Keratinocyte (primary cell): ENCODE measurements at regions not wholly inside any gene's neighbourhood (a gene's known extent, or its start where the extent isn't known, plus 50 kb on each side); places are given as distances from the start of the nearest gene placed in this dataset.

ENCODE experiments used
- EZH2 ChIP-seq: IDR thresholded peaks from one replicate; pipeline ENCODE4 v1.6.1; 2012; ENCODE audit warnings: inconsistent platforms, mild to moderate bottlenecking, low read length, moderate library complexity
- TF ChIP-seq, protein P1 (sequence below), 3 experiments: IDR thresholded peaks in 1 of 3; conservative IDR thresholded peaks in 1 of 3; optimal IDR thresholded peaks in 1 of 3; 2 replicates in 2 of 3; 3 replicates in 1 of 3; pipeline versions ENCODE3 to v1.5.1; 2011; ENCODE audit warnings: low read length in 3 of 3, mild to moderate bottlenecking in 3 of 3, moderate library complexity in 2 of 3, control low read depth in 1 of 3, inconsistent platforms in 1 of 3; ENCODE audit not compliant: insufficient read depth in 2 of 3; ENCODE audit errors: extremely low read depth in 1 of 3

DNA sequence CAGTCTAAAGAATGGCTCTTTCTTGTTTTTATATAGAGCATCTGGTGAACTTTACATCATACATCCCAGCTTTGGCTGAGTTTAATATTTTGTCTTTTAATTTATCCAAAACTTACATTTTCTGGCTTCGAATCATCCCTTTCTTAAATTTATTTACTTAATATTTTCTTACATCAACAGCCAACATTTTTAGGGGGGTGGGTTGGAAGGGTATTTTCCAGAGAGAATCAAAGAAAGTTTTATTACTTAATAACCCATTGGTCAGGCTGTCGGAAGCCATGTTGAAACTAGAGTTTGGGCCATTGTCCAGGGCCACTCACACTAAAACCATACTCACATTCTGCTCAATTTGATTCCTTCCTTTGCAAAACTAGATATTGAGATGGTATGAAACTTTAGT, 220.2 kb downstream of the AEBP2 start:
- TF ChIP-seq, protein P1, sequence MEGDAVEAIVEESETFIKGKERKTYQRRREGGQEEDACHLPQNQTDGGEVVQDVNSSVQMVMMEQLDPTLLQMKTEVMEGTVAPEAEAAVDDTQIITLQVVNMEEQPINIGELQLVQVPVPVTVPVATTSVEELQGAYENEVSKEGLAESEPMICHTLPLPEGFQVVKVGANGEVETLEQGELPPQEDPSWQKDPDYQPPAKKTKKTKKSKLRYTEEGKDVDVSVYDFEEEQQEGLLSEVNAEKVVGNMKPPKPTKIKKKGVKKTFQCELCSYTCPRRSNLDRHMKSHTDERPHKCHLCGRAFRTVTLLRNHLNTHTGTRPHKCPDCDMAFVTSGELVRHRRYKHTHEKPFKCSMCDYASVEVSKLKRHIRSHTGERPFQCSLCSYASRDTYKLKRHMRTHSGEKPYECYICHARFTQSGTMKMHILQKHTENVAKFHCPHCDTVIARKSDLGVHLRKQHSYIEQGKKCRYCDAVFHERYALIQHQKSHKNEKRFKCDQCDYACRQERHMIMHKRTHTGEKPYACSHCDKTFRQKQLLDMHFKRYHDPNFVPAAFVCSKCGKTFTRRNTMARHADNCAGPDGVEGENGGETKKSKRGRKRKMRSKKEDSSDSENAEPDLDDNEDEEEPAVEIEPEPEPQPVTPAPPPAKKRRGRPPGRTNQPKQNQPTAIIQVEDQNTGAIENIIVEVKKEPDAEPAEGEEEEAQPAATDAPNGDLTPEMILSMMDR (optimal IDR thresholded peaks at IDR 0.05 in 1 of 3, IDR thresholded peaks at IDR 0.05 in 1 of 3, conservative IDR thresholded peaks at IDR 0.05 in 1 of 3; ENCODE audit: extremely low read depth in 1 of 3, insufficient read depth in 2 of 3, low read length in 3 of 3), result no peak
- TF ChIP-seq EZH2, result no peak
